Ammon's horn (tissue), 1 donor: ENCODE measurements at regions not wholly inside any gene's neighbourhood (a gene's known extent, or its start where the extent isn't known, plus 50 kb on each side); places are given as distances from the start of the nearest gene placed in this dataset.

Source experiments
- DNase-seq: peaks from one replicate; pipeline ENCODE4 v3.0.0-alpha.2; 2016; ENCODE audit warnings: low spot score

DNA sequence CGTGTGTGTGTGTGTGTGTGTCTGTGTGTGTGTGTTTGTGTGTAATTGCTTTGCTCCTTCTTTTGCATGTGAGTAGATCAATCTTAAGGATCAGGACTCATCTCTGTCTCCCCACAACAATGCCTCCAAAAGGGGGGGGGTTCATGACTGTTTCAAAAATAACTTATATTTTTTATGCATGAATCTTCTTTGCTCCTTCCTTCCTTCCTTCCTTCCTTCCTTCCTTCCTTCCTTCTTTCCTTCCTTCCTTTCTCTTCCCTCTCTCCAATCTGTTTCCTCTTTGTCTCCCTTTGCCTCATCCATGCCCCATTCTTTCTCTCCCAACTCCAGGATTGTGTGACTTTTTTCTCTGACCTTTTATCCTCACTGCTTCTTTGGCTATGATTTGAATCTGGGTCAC is 126.4 kb upstream of the OSMR start:
- no peak for DNase-seq

DNA sequence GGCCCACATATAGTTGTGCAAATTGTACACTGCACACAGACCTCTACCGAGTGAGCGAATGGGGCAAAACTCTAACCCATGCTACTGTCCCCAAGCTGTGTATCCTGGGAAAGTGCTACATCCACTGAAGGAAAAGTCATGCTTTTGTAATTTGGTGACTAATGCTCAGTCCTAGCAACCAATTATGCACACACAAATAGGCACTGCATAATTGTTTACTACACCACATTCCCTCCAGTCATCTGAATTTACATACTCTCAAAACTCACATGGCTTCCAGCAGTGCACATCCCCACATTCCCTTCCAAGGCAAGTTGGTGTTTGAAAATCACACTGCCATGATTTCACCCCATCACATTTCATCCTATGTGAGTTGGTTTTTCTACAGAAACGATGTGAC is 125.9 kb upstream of the OSMR start:
- DNase-seq, result peak; percentile 53

DNA sequence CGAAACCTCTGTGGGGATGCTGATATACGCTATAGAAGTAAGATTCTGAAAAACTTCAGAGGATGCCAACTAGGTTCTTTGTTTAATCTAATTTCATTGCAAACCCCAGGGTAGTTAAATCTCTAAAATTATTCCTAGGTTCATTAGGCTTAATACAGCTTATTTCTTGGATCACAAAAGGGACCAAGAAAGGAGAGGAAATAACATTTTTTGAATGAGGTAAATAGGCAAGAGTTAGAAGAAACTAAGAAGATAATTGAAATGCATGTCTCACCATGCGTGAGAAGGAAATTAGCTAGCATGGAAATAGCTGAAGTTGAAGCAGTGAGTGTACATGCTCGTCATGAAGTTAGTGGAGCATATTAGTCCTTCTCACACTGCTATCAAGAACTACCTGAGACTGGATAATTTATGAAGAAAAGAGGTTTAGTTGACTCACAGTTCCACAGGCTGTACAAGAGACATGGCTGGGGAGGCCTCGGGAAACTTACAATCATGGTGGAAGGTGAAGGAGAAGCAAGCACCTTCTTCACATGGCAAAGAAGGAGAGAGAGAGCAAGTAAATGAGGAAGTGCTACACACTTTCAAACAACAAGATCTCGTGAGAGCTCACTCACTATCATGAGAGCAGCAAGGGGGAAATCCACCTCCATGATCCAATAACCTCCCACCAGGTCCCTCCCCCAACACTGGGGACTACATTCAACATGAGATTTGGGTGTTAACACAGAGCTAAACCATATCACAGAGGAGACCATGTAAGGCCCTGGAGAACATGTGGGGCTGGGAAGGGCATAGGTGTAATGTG is 125.1 kb upstream of the OSMR start:
- no peak for DNase-seq

DNA sequence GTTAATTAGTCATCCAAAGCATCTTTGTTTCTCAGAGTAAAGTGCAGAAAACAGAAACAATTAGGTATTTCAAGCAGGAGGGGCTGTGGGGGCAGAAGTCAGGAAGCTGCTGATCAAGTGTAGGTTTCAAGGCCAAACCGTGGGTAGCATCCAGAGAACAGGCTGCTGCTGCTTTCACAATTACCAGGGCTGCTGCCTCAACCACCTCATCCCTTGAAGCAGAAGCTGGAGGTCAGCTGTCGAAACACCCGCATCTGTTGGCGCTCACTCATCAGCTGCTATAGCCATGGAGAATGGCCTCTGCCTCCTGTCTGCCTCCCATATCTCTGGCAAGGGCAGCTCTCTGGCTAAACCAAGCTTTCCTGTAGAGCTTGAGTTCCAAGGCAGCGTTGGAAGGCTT is 122.9 kb upstream of the OSMR start:
- DNase-seq, result no peak

DNA sequence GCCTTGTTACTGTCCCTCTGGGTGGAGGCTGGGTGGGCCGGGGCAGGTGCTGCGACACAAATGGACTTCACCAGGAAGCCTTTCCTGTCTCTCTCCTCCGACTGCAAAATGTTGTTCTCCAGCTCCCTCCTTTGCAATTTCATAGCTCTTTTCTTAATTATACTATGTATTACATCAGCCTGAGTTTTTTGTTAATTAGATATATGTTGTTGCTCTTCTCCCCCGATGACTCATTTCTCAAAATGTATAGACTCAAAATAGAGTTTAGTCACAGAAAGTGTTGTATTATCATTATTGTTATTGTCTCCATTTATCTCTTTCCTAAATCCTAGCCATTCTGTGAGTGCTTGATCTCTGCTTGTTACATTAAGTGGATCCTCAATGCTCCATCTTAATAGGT is 122.4 kb upstream of the OSMR start:
- DNase-seq, result no peak

DNA sequence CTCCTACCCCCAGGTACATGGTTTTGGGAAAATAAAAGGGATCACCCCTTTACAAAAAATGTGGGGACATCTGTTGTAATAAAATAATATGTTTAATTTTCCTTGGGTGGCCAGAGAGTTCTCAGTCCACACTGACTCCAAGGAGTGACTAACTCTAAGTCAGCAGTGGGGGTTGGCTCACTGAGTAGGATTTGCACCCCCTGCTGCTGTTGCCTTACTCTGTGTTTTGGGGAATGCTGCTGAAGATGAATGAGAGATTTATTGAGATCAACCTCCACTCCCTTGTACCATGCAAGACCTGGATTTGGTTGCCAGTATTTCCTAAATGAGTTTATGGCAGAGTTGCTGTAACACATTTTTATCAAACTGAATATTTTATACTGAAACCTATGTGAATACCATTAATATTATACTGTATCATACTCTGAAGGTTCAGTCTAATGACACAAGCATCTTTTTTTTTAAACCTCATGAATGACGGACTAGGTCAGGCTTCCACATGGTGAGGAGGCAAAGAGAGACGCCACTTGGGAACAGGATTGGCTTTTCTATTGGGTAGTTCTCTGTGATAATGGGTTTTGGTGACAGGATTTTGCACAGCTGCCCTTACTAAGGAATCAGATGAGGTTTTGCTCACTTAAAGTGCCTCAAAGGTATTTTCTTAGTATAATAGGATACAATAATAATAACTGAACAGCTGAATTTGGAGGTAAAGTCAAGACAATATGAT is 121.3 kb upstream of the OSMR start:
- DNase-seq, result no peak

DNA sequence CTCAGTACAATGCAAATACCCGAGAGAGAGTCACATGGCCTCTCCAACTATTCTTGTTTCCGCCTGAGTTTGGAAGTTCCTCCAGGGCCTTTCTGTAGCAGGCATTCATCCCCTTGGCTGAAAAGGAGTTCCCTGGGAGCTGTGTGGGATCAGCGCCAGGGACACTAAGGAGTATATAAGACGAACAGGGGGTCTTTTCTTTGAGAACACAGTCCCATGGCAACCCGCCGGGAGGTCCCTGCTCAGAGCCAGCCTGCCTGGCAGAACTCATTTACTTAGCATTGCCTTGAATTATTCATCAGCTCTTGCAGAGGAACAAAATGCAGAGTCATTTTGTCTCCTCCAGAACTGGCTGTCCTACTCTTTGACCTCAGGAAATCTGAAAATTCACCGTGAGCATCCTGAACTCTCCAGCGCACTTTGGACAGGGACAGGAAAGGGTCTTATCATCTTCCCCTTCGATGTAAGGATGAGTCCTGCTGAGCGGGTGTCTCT is 120.4 kb upstream of the OSMR start:
- DNase-seq, result peak; percentile 90

DNA sequence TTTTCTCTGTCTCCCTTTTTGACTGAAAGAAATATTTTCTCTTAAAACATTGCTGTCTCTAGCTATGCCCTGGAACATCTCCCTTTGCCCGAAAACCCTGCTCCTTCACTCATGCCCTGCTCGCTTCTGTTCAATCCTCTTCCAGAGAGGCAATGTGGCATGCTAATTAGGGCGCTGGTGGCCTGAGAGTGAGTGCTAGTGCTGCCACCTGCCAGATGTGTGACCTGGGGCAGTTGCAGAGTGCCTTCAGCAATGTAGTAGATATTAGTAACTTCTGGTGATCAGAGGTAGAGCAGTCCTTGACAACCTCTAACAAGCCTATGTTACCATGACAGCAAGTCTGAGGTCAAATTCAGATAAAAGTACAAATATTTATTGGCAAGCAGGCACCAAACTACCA is 119.5 kb upstream of the OSMR start:
- DNase-seq, result peak; percentile 43

DNA sequence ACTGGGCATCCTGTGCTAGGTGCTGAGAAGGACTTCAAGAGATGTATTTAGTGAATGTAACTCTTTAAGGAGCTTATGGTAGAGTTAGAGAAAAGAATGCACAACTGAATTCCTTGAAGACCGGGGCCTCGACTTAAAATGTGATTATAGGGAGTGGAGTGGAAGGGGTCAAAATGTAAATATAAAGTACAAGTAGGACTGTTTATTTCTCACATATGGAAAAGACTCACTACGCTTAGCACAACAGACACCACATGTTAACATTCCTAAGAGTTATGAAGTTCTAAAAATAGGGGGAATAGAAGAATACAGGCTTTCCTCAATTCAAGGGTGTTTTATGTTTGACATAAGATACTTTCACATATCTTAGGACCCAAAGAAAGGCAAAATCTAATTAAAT is 117.8 kb upstream of the OSMR start:
- no peak for DNase-seq

DNA sequence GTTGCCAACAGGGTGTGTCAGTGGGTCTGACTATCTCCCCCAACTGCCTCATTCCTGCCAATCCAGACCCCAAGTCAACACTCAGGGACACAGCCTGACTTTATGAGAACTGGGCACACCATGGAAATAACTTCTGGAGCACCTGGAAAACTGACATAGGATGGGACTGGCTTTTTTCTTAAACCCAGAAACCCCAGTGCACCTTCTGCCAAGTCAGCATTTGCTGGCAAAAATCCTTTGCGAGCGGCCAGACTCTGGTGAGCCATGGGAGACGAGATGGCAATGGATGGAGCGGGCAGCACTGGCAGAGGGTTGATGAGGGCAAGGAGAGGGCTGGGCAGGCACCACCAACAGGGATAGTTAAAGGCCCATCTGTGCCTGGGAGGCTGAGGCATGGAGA is 114.4 kb upstream of the OSMR start:
- no peak for DNase-seq

DNA sequence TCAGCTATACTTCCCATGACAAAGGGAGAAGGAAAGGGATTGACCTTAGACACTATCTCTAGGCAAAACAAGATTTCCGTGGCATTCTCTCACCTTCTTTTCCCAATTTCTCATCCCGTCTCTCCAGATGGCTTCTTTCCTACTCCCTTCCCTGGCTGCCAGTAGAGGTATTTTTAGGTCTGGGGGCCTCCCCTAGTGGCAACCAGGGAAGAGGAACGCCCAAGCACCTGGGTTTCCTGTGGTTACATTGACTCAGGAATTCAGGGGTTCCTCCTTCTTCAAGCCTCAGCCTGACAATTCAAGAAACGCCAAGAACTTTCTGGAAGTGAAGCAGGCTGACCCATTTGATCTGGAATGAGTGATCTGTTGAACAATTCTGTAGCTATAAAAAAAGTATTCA is 111.5 kb upstream of the OSMR start:
- no peak for DNase-seq

DNA sequence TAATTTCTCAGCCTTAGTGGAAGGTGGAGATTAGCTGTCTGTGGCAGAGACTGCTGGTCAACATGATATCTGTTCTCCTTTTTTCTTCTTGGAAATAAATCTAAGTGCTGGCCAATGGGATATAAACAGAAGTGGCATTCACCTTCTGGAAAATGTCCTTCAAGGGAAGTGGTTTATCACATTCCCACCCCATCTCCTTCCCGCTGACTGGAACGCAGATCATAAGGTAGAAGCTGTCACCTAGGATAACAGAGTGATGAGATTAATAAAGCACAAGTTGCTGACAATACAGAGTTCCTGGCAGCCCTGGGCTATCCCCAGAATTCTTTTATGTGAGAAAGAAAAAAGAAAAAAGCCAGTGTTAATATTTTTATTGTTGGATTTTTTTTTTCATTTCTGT is 109.7 kb upstream of the OSMR start:
- no peak for DNase-seq

DNA sequence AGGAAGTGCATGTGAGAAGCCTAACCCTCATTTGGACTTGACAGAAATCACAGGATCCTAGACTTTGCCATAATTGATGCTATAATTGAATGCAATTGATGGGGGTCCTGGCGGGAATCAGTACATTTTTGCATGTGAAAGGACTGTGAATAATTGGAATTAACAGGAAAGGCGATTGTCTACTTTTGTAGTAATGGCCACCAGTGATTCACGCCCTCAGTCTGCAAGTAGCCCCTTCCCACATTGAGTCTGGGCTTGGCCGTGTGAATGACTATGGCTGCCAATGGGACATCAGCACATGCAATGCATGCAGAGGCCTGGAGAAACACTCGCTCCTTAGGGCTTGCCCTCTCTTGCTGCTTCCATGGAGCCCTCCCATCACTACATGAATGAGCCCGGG is 107.8 kb upstream of the OSMR start:
- no peak for DNase-seq

DNA sequence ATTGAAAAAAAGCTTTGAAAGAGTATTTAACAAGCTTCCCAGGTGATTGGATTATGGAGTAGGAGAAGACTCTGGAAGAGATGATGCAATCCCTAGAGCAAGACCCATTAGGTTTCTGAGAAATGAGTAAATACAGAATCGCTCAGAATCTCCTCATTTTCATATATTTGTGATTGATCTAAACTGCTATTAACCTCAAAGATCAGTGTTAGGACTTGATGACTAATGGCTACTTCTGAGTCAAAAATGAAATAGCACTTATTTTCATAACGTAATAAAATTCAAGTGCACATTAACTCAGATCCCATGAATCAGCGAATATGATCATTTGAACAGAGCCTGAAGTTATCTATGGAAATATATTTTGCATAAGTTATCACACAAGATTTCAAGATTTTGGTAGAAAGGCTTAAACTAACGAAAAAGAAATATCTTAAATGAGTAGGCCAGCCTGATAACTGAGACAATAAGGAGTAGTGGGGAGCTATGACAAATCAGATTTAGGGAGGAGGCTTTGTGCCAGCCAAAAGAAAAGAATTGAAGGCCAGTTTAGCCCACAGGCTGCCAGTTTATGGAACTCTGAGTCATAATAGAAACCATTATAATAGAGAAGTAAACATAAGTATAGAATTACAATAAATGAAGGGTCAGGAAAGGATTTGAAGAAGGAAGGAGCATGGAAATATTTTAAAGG is 106.7 kb upstream of the OSMR start:
- DNase-seq, result no peak

DNA sequence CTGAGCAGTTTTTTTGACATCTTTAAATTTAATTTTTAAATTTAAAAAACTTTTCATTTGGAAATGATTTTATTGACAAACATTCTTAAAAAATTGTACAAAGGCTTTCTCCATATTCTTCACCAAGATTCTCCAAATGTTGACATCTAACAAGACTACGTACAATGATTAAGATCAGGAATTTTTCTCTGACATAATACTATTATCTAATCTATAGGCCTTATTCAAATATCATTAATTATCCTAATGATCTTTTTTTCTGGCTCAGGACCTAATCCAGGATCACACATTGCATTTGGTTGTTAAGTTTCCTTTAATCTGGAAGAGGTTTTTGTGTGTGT is 106.1 kb upstream of the OSMR start:
- DNase-seq, result no peak

DNA sequence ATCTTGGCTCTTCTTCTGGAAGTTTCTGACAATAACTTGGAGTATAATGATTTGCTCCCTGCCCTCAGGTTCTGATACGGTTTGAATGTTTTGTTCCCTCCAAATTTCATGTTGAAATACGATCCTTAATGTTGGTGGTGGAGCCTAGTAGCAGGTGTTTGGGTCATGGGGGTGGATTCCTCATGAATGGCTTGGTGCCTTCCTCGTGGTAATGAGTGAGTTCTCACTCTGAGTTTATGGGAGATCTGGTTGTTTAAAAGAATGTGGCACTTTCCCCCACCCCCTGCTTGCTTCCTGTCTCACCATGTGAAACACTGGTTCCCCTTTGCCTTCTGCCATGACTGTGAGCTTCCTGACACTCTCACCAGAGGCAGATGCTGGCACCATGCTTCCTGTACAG is 103.0 kb upstream of the OSMR start:
- no peak for DNase-seq

DNA sequence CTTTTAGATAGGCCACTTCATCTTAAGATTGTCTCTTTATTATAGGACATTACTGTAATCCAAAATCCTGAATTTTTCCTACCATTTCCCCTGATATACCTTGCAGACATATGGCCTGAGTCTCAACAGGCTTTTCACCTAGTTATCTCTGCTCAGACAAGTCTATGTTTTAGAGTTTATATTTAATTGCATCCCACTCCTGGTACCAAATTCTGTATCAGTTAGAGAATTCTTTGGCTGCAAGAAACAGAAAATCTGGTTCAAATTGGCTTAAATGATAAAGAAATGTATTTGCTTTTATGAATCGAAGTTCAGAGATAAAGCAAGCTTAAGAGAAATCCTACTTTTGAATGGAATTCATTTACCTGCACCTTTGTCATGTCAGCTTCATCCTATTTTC is 102.2 kb upstream of the OSMR start:
- DNase-seq, result no peak

DNA sequence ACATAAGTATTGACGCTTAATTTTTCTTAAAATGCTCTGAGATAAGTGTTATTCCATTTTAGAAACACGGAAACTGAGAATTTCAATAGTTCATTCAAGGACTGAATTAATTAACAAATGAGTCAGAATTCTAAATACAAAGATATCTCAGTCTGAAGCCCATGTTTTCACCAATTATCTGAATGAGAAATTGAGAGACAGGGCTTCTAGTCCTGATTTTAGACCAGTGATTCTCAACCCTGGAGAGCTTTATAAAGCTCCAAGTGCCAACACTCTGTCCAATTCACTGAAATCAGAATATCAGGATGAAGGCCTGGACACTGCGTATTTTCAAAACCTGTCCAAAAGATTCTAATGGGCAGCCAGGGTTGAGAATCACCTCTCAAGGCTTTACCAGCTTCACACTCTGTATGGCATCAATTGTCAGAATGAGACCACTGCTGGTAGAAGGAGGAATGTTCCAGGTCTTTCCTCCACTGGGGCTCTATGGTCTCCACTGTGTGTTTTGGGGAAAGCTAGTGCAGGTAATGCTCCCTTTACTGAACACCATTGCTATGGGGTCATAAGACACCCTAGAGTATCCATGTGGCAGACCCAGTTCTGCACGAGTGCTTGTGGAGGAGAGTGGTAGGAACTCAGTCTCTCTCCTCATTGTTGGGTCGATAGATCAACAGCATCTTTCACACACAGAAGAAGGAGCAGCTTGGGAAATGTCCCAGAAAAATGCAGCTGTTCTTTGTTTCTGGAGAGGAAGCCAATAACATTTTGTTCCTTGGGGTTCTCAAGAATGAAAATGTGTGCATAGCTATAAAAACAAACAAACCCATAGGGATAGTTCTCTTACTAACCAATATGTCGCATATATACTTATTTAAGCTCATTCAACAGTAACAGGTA is 99.7 kb upstream of the OSMR start:
- peak; percentile 61 for DNase-seq

DNA sequence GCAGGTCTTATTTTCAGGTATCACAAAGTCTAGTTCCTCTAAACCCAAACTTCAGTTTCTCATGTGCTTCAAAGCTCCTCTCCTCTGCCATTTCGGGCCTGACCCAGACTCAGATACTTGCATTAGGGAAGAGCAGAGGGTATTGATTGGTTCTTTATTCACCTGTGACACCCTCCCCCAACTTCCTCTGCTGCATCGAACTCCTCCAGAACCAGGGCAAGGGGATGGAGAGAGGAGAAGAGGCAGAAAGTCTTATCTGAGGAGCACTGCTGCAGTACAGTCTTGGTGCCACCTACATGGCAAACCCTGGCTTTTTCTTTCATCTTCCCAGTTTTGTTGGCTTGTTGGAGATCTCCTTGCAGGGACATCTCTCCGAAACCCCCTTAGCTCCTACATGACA is 96.0 kb upstream of the OSMR start:
- no peak for DNase-seq

DNA sequence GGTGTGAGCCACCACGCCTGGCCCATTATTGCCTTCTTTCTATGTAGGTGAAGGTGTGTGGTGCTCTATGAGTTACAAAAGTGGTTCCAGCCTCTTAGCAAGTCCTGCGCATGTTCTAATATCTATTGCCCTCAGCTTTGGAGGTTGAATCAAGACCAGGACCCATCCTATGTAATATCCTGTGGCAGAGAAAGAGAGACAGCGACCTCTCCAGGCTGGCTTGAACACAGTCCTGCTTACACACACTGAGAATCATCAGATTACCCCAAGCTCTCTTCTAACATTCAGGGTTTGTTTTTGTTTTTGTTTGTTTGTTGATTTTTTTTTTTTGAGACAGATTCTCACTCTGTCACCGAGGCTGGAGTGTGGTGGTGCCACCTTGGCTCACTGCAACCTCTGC is 94.7 kb upstream of the OSMR start:
- no peak for DNase-seq

DNA sequence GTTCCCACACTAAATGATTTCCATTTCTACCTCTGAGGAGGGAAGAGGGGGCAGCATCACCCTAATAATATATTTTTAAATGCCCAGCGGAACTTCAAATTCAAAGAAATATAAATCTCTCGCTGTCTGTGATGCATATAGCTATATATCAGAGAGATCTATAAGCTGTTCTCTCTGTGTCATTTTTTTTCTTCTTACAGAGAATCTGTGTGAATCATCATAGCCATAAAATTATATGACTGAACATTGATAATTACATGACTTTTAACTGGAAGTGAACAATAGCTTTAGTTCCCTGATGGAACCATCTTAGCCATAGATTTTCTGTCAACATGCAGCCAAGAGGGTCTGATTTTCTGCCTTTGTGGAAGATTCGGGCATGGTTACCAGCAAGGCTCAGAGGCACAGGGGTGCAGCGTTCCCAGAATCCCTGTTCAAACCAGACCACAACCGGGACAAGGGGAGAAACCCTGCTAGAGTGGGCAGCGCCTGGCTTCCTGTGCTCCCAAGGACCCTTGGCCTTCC is 93.7 kb upstream of the OSMR start:
- DNase-seq, result no peak

DNA sequence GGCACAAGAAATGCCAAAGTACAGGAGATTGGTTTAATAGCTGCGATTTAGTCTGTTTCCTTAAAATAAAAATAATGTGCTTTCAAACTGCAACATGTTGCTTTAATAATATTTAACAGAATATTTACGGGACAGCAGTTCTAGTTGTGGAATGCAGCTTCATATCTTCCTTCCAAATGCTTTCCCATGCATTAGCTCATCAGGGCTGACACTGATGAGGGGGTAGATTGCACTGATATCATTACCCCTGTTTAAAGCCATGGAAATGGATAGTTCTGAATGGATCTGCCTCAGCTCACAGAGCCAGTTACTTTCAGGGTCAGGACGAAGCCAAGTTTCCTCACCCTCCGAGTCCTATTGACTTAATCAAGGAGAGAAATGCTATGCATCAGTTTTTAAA is 93.2 kb upstream of the OSMR start:
- DNase-seq, result no peak
